ENCODE measurements at regions not wholly inside any gene's neighbourhood (a gene's known extent, or its start where the extent isn't known, plus 50 kb on each side); places are given as distances from the start of the nearest gene placed in this dataset.
"Not testable (repeated sequence)": the region's sequence is repeated elsewhere in the genome, so short reads cannot be mapped to it uniquely, and the experiment has no call there.

GRCh38 chr2:122682356-122682755 lies 926.9 kb downstream of the TSN start:
- no peak for DNase-seq

GRCh38 chr2:122683018-122683417 lies 927.6 kb downstream of the TSN start:
- DNase-seq, result no peak

- DNase-seq, result no peak
Observed at GRCh38 chr2:122692400-122693083, 937.1 kb downstream of the TSN start.

GRCh38 chr2:122697415-122697814 lies 942.0 kb downstream of the TSN start:
- no peak for DNase-seq

GRCh38 chr2:122703676-122704075 lies 948.2 kb downstream of the TSN start:
- DNase-seq, result peak; percentile 5

- no peak for DNase-seq
Observed at GRCh38 chr2:122704109-122704563, 948.7 kb downstream of the TSN start.

- DNase-seq, result no peak
Observed at GRCh38 chr2:122705746-122706145, 950.3 kb downstream of the TSN start.

GRCh38 chr2:122706757-122707223 lies 951.3 kb downstream of the TSN start:
- DNase-seq, result peak; percentile 90

GRCh38 chr2:122707224-122707824 lies 951.9 kb downstream of the TSN start:
- DNase-seq, result peak; percentile 96

- no peak for DNase-seq
Observed at GRCh38 chr2:122710049-122710448, 954.6 kb downstream of the TSN start.

- no peak for DNase-seq
Observed at GRCh38 chr2:122713800-122714199, 958.3 kb downstream of the TSN start.

GRCh38 chr2:122720822-122721221 lies 965.4 kb downstream of the TSN start:
- not testable (repeated sequence) for DNase-seq

- DNase-seq, result no peak
Observed at GRCh38 chr2:122734766-122735424, 979.4 kb downstream of the TSN start.

GRCh38 chr2:122736279-122736678 lies 980.8 kb downstream of the TSN start:
- DNase-seq, result no peak

GRCh38 chr2:122737429-122738077 lies 982.1 kb downstream of the TSN start:
- DNase-seq, result no peak

- DNase-seq, result no peak
Observed at GRCh38 chr2:122739732-122740593, 984.5 kb downstream of the TSN start.

- DNase-seq, result no peak
Observed at GRCh38 chr2:122740594-122740948, 985.1 kb downstream of the TSN start.

GRCh38 chr2:122741403-122741802 lies 986.0 kb downstream of the TSN start:
- no peak for DNase-seq

- DNase-seq, result no peak
Observed at GRCh38 chr2:122743021-122743675, 987.7 kb downstream of the TSN start.

- DNase-seq, result no peak
Observed at GRCh38 chr2:122745603-122746002, 990.2 kb downstream of the TSN start.

GRCh38 chr2:122747670-122748069 lies 992.2 kb downstream of the TSN start:
- DNase-seq, result no peak

GRCh38 chr2:122748552-122749011 lies 993.1 kb downstream of the TSN start:
- peak; percentile 67 for DNase-seq
